B cell (primary cell): ENCODE measurements at regions not wholly inside any gene's neighbourhood (a gene's known extent, or its start where the extent isn't known, plus 50 kb on each side); places are given as distances from the start of the nearest gene placed in this dataset.

Experiments used
- CTCF ChIP-seq: fragments of 200-600 bp; IDR thresholded peaks from one replicate; pipeline ENCODE4 v1.8.0; 2022; ENCODE audit warnings: antibody characterized with exemption, mild to moderate bottlenecking
- EZH2 ChIP-seq: IDR thresholded peaks from 2 replicates; pipeline ENCODE4 v1.6.1; 2012; ENCODE audit warnings: borderline replicate concordance, low read depth, mild to moderate bottlenecking, moderate library complexity, low read length; ENCODE audit not compliant: insufficient read depth, poor library complexity, severe bottlenecking

GRCh38 chr1:165147799-165148198, 208.7 kb downstream of the LMX1A start:
- TF ChIP-seq CTCF (no peak), EZH2 (no peak)
